HEK293T (cell line): ENCODE measurements at regions not wholly inside any gene's neighbourhood (a gene's known extent, or its start where the extent isn't known, plus 50 kb on each side); places are given as distances from the start of the nearest gene placed in this dataset.

Experiments
- CTCF ChIA-PET: fragments of 350-600 bp; formaldehyde crosslinking; extraction: SDS; loops from one replicate; lab custom pipeline; 2021; ENCODE audit warnings: antibody characterized with exemption, inconsistent platforms; lab: Yijun Ruan, JAX
- POLR2A ChIA-PET: fragments of 350-600 bp; formaldehyde crosslinking; extraction: SDS; loops from one replicate; lab custom pipeline; 2020; ENCODE audit warnings: antibody characterized with exemption, inconsistent platforms; lab: Yijun Ruan, JAX
- DNase-seq: peaks from one replicate; pipeline ENCODE4 v3.0.0; 2012; ENCODE audit warnings: mixed read lengths; ENCODE audit errors: extremely low spot score
- ARNT ChIP-seq: fragments of 450-650 bp; IDR thresholded peaks from 2 replicates; pipeline ENCODE4 v1.6.1; 2017; ENCODE audit warnings: mild to moderate bottlenecking
- BHLHE40 ChIP-seq: fragments of 450-650 bp; IDR thresholded peaks from 2 replicates; pipeline ENCODE4 v1.6.1; 2016; ENCODE audit warnings: mild to moderate bottlenecking, moderate library complexity, borderline replicate concordance
- CTBP1 ChIP-seq: fragments of 450-650 bp; IDR thresholded peaks from 2 replicates; pipeline ENCODE4 v1.6.1; 2016; ENCODE audit warnings: borderline replicate concordance
- ELF4 ChIP-seq: fragments of 450-650 bp; IDR thresholded peaks from 2 replicates; pipeline ENCODE4 v1.6.1; 2017; ENCODE audit warnings: antibody characterized with exemption
- FOXA1 ChIP-seq: fragments of 450-650 bp; IDR thresholded peaks from 2 replicates; pipeline ENCODE4 v1.6.1; 2016; ENCODE audit warnings: mild to moderate bottlenecking
- FOXK2 ChIP-seq: fragments of 450-650 bp; IDR thresholded peaks from 2 replicates; pipeline ENCODE4 v1.6.1; 2016; ENCODE audit warnings: mild to moderate bottlenecking
- FOXM1 ChIP-seq: fragments of 450-650 bp; IDR thresholded peaks from 2 replicates; pipeline ENCODE4 v1.6.1; 2017; ENCODE audit warnings: mild to moderate bottlenecking, borderline replicate concordance
- HDGF ChIP-seq: fragments of 450-650 bp; IDR thresholded peaks from 2 replicates; pipeline ENCODE4 v1.6.1; 2017; ENCODE audit warnings: antibody characterized with exemption, borderline replicate concordance
- L3MBTL2 ChIP-seq: fragments of 450-650 bp; conservative IDR thresholded peaks from 2 replicates; pipeline ENCODE4 v1.6.1; 2016; ENCODE audit warnings: mild to moderate bottlenecking
- LEF1 ChIP-seq: fragments of 450-650 bp; IDR thresholded peaks from 2 replicates; pipeline ENCODE4 v1.6.1; 2017; ENCODE audit warnings: mild to moderate bottlenecking, borderline replicate concordance
- NFRKB ChIP-seq: fragments of 450-650 bp; IDR thresholded peaks from 2 replicates; pipeline ENCODE4 v1.6.1; 2016; ENCODE audit warnings: mild to moderate bottlenecking, moderate library complexity
- SP1 ChIP-seq: fragments of 450-650 bp; IDR thresholded peaks from 2 replicates; pipeline ENCODE4 v1.6.1; 2017
- SUZ12 ChIP-seq: fragments of 450-650 bp; IDR thresholded peaks from 2 replicates; pipeline ENCODE4 v1.6.1; 2016; ENCODE audit warnings: mild to moderate bottlenecking
- TARDBP ChIP-seq: fragments of 450-650 bp; IDR thresholded peaks from 2 replicates; pipeline ENCODE4 v1.6.1; 2016
- ZNF384 ChIP-seq: fragments of 450-650 bp; IDR thresholded peaks from 2 replicates; pipeline ENCODE4 v1.6.1; 2016
- TF ChIP-seq, protein P1 (sequence below): fragments of 450-650 bp; IDR thresholded peaks from 2 replicates; pipeline ENCODE4 v1.6.1; 2016

DNA sequence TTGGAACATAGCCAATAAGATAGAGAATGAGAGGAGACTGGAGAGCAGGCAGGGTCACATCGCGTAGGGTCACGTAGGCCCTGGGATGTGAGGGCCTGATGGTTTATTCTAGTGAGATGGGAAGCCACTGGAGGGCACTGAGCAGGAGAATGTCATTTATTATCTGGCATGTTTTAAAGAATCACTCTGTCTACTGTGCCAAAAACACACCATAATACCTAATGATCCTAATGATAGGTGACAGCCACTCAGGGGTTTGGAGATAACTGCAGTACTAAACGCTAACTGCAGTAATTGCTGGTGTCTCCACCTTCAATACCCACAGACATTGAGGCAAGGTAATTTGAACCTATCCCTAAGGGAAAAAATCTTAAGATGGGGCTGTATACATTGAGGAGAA lies 185.4 kb downstream of the TTLL7 start:
- POLR2A ChIA-PET = no interaction called here
- DNase-seq = no peak
- CTCF ChIA-PET = no interaction called here
- no peak for TF ChIP-seq ARNT
- no peak for TF ChIP-seq ZNF384
- no peak for TF ChIP-seq FOXK2

DNA sequence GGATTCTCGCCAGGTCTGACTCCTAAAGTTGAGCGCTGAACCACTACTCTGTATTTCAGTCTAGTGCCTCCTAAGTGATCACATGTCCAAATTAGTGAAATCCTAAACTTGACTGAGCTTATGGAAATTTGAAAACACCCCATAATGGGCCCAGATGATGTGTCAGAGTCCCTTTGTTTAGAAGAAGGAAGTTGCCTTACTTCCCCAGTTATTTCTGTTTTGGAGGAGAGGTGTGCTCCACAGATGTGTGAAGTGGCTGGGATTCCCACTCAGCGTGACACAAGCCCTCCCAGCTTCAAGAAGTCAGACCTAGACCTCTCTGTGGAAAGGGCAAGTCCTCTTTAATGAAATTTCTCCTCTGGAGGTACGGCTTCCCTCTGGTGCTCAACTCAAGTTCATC lies 188.8 kb downstream of the TTLL7 start:
- ChIA-PET CTCF (no interaction called here), POLR2A (no interaction called here)
- DNase-seq = no peak
- no peak for TF ChIP-seq FOXK2
- no peak for TF ChIP-seq ZNF384
- no peak for TF ChIP-seq BHLHE40
- TF ChIP-seq FOXA1 = no peak
- no peak for TF ChIP-seq L3MBTL2
- TF ChIP-seq HDGF = no peak
- TF ChIP-seq SUZ12 = no peak
- TF ChIP-seq FOXM1 = no peak
- TF ChIP-seq SP1 = no peak
- no peak for TF ChIP-seq NFRKB
- no peak for TF ChIP-seq LEF1
- no peak for TF ChIP-seq ARNT
- no peak for TF ChIP-seq CTBP1

DNA sequence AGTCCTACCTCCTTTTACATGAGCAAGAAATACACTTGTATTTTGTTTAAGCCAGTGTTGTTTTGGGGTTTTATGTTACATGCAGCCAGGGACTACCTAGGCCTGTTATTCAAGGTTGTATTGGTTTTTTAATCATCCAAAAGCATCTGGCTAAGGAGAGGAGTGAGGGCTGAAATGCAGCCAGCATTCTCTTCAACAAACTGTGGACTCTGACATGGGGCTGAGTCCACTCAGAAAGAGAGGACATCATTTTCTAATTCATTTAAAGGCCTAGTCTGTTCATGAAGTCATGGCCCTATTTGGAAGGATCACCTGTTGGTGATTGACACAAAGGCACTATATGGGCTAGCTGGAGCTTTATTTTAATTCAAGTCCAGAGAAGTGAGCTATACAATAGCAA lies 190.4 kb downstream of the TTLL7 start:
- ChIA-PET POLR2A (no interaction called here), CTCF (no interaction called here)
- TF ChIP-seq, protein P1, sequence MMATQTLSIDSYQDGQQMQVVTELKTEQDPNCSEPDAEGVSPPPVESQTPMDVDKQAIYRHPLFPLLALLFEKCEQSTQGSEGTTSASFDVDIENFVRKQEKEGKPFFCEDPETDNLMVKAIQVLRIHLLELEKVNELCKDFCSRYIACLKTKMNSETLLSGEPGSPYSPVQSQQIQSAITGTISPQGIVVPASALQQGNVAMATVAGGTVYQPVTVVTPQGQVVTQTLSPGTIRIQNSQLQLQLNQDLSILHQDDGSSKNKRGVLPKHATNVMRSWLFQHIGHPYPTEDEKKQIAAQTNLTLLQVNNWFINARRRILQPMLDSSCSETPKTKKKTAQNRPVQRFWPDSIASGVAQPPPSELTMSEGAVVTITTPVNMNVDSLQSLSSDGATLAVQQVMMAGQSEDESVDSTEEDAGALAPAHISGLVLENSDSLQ = no peak
- TF ChIP-seq SP1 (no peak), SUZ12 (no peak), BHLHE40 (no peak), ARNT (no peak), NFRKB (no peak)
- no peak for DNase-seq

DNA sequence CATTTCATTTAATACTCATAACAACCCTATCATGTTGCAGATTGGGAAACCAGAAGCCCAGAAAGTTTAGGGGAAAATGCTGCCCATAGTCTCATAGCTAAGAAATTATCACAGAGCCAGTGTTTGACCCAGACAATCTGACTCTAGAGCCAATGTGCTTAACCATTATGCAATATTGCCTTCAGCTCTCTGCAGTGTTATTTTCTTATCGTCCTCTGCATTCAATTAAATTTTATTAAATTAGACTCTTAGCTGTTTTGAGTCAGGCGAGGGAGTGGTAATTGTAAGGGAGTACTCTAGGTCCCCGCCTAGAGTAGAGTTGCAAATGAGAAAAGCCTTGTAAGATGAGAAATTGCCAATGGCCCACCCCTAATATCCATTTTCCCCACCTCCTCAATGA lies 191.1 kb downstream of the TTLL7 start:
- no peak for DNase-seq
- POLR2A ChIA-PET = no interaction called here
- CTCF ChIA-PET = no interaction called here
- TF ChIP-seq, protein P1 = no peak
- no peak for TF ChIP-seq LEF1
- TF ChIP-seq HDGF = no peak
- no peak for TF ChIP-seq SUZ12
- no peak for TF ChIP-seq L3MBTL2
- no peak for TF ChIP-seq ZNF384
- TF ChIP-seq ELF4 = no peak
- no peak for TF ChIP-seq SP1
- TF ChIP-seq FOXK2 = no peak
- no peak for TF ChIP-seq NFRKB
- TF ChIP-seq TARDBP = no peak
- no peak for TF ChIP-seq CTBP1
- no peak for TF ChIP-seq FOXA1
- TF ChIP-seq ARNT = no peak
- TF ChIP-seq FOXM1 = no peak
- TF ChIP-seq BHLHE40 = no peak

DNA sequence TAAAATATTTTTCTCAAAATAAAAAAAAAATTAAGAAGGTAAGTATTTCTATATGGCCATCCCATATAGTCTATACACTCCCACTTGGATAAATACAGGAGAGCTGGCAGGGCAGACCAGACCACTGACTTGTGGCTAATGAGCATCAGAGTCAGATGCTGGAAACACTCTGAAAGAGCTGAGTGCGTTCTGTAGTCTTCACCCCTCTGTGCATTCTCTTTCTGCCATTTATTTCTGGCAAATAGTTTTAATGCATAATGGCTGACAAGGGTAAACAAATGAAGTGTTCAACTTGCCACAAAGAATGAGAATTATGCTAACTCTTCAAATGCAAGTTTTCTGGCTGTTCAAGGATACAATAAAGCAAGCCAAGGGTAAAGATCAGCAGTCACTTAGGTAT lies 191.7 kb downstream of the TTLL7 start:
- CTCF ChIA-PET = no interaction called here
- DNase-seq = no peak
- TF ChIP-seq HDGF (no peak), BHLHE40 (no peak), FOXM1 (no peak), CTBP1 (no peak), SP1 (no peak), FOXA1 (no peak), ARNT (no peak), TARDBP (no peak), FOXK2 (no peak), L3MBTL2 (no peak), NFRKB (no peak), LEF1 (no peak), SUZ12 (no peak), ZNF384 (no peak), ELF4 (no peak)
- TF ChIP-seq, protein P1 = no peak
- POLR2A ChIA-PET = no interaction called here

DNA sequence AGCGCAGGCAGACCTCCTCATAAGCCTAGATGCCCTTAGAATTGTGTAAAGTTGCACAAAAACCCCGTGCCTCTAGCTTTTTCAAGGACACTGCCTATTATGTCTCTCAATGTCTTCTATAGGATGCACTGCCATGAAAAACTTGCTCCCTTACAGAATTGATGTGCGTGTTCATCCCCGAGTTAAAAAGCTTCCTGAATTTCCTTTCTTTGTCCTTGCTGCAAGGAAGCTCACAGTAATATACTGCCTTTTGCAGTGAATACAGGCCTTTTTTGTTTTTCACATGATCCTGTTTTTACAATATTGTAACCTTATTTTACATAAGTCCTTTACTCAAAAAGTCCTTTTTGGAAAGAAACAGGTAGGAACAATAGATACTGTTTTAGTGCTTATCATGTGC lies 193.0 kb downstream of the TTLL7 start:
- TF ChIP-seq HDGF = no peak
- TF ChIP-seq ZNF384 = no peak
- TF ChIP-seq LEF1 = no peak
- CTCF ChIA-PET = no interaction called here
- no peak for DNase-seq
- POLR2A ChIA-PET = no interaction called here
